NT2/D1 (cell line): ENCODE measurements at regions not wholly inside any gene's neighbourhood (a gene's known extent, or its start where the extent isn't known, plus 50 kb on each side); places are given as distances from the start of the nearest gene placed in this dataset.
"Not testable (repeated sequence)": the region's sequence is repeated elsewhere in the genome, so short reads cannot be mapped to it uniquely, and the experiment has no call there.

Experiments
- YY1 ChIP-seq: IDR thresholded peaks from 2 replicates; pipeline ENCODE4 v1.6.1; 2011; ENCODE audit not compliant: insufficient read length, insufficient read depth
- ZNF274 ChIP-seq: IDR thresholded peaks from 2 replicates; pipeline ENCODE4 v1.6.1; 2011; ENCODE audit warnings: mild to moderate bottlenecking, low read depth, low read length

- not testable (repeated sequence) for TF ChIP-seq YY1, ZNF274
These were observed 117.8 kb upstream of the AKAP13 start for GRCh38 chr15:85262461-85263055.
